ENCODE measurements at regions not wholly inside any gene's neighbourhood (a gene's known extent, or its start where the extent isn't known, plus 50 kb on each side); places are given as distances from the start of the nearest gene placed in this dataset.
"Not testable (repeated sequence)": the region's sequence is repeated elsewhere in the genome, so short reads cannot be mapped to it uniquely, and the experiment has no call there.

GRCh38 chr2:234590076-234590475, 93.2 kb upstream of the ARL4C start:
- DNase-seq, result no peak

- no peak for DNase-seq
Measured at GRCh38 chr2:234588054-234588430, 91.2 kb upstream of the ARL4C start.

- no peak for DNase-seq
Measured at GRCh38 chr2:234587341-234588053, 90.6 kb upstream of the ARL4C start.

GRCh38 chr2:234583331-234583730, 86.5 kb upstream of the ARL4C start:
- DNase-seq, result no peak

GRCh38 chr2:234580686-234581085, 83.8 kb upstream of the ARL4C start:
- DNase-seq, result no peak

DNA sequence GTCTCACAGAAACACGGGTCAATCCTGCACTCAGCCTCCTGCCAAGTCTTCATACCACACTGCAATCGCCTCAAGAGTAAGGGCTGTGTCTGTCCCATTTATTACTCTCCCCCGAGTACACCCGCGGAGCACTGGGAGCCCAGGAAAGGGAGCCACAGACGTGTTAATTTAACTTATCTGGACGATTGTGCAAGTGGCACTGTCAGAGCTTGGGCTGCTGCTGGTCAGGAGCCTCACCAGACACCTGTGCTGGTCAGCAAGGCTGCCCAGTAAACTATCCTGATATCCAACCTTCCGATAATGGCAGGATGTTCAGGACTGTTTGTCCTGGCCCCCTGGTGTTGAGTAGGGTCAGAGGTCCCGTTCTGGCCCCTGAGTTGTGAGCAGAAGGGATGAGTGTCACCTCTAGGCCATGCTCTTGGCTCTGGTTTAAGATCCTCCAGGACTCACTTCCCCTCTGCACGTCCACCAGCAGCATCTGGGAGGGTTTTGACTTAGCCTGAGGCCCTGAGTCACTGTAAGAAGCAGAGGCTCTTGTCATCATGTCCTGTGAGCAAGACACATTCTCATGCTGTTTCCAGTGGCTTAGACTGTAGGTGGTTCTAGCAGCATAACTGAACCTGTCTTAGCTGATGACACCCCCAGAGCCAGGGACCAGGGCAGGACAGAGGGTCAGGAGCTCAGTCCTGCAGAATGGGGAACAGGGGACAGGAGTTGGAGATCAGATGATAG, 82.5 kb upstream of the ARL4C start:
- DNase-seq, result no peak

DNA sequence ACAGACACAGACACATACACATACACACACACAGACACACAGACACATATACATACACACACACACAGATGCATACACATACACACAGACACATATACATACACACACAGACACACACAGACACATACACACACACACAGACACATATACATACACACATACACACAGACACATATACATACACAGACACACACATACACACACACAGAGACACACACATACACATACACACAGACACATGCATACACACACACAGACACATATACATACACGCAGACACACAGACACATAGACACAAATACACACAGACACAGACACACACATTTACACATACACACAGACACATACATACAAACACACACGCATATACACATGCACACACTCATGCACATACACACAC, 81.5 kb upstream of the ARL4C start:
- no peak for DNase-seq

DNA sequence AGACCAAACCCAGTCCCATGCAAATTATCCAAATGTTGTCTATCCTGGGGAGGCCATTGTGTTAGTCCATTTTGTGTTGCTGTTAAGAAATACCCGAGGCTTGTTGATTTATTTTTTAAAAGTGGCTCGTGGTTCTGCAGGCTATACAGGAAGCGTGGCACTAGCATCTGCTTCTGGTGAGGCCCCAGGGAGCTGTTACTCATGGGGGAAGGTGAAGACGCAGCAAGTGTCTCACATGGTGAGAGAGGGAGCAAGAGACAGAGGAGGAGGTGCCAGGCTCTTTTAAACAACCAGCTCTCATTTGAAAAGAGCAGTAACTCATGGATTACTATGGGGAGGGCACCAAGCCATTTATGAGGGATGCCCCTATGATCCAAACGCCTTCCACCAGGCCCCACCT, 80.3 kb upstream of the ARL4C start:
- DNase-seq, result no peak

- no peak for DNase-seq
Measured at GRCh38 chr2:234571620-234572407, 74.9 kb upstream of the ARL4C start.

- no peak for DNase-seq
Measured at GRCh38 chr2:234570476-234570875, 73.6 kb upstream of the ARL4C start.

- no peak for DNase-seq
Measured at GRCh38 chr2:234569776-234570430, 73.0 kb upstream of the ARL4C start.

- no peak for DNase-seq
Measured at GRCh38 chr2:234566622-234567021, 69.7 kb upstream of the ARL4C start.

GRCh38 chr2:234565842-234566619, 69.2 kb upstream of the ARL4C start:
- no peak for DNase-seq

DNA sequence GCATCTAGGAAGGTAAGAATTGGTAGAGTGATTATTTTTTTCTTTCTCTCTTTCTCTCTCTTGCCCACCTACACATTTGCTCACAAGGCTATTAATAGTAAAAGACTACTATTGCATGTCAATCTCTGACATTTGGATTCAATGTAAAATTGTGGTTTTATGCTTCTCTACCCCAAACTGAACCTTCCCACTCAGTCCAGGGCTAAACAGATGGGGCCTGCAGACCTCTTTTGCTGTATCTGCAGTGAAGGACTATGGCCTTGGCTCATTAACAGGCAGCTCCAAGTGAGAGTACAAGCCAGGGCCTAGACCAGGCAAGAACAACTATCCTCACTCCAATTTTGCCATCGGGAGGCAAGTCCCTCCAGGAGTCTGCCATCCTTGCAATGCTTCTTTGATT, 68.3 kb upstream of the ARL4C start:
- no peak for DNase-seq

DNA sequence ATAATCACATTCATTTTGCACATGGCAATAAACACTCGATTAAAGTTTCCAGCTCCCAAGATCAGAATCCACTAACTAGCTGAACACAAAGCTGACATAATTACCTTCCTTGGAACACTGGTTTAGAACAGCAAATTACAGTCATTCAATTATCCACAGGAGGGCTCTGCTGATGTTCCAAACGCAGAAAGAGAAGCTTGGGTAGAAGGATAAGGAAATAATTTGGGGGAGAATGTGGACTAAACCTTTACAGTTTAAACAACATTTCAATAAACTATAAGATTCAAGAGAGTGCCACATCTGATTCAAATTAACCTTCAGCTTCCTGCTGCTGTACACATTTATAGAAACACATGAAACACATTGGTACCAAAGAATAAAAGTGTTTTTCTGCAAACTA, 67.8 kb upstream of the ARL4C start:
- DNase-seq, result no peak

DNA sequence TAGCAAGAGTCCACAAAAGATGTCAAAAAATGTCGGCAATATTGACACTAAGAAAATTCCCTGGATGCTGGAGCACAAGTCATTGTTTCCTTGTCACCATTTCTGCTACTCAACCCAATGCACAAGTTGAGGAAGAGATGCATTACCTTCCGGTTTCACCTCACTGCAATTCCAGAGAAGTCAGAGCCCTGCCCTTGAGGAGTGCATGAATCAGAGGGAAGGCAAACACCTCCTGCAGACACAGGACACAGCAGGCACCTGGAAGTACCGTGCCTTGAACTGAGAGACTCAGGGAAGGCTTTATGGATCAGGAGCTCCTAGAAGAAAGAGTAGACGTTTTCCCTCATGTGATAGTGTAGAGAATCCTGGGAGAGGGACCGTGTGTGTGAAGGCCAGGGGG, 62.7 kb upstream of the ARL4C start:
- DNase-seq, result no peak

DNA sequence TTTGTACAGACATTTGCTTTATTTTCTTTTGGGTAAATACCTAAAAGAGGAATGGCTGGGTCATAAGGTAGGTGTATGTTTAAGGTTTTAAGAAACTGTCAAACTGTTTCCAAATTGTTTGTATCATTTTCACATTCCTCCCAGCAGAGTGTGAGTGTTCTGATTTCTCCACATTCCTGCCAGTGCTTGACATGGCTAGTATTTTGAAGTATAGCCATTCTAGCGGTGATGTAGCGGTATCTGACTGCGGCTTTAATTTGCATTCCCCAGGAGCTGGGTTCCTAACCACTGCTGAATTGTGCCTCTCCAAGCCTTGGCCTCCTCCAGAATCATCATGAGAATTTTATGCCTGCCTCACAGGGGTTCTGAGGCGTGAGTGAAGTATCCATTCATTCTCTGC, 61.8 kb upstream of the ARL4C start:
- DNase-seq, result no peak

GRCh38 chr2:234556848-234557573, 60.1 kb upstream of the ARL4C start:
- DNase-seq, result no peak

DNA sequence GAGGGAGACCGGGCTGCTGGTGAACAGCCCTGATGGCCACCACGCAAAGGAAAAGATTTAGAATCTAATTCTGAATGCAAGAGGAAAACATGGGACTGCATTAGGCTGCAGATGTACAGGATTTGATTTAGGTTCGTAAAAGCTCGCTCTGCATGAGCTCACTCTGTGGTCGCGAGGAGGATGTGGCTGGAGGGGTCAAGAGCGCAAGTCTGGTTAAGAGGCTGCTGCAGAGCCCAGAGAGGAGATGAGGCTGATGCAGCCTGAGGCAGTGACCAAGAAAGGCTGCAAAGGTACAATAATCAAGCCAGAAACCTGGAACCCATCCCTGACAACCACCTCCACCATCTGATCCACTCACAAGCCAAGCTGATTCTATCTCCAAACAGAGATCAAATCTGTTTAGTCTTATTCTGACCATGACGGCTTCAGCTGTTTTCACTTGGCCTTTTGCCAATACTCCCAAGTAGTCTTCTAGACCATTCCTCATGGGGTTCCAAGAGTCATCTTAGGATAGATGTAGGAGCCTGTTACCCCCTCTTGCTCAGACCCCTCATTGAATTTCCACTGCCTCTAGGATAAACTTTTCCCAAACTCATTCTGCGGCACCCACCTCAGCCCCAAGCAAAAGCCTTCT, 58.9 kb upstream of the ARL4C start:
- DNase-seq, result no peak

- DNase-seq, result no peak
Measured at GRCh38 chr2:234555161-234555560, 58.3 kb upstream of the ARL4C start.

GRCh38 chr2:234553223-234553622, 56.3 kb upstream of the ARL4C start:
- DNase-seq, result not testable (repeated sequence)
